NCI-H2107 treated with DMSO at 0.1 percent for 48 hours (cell line): ENCODE measurements at regions not wholly inside any gene's neighbourhood (a gene's known extent, or its start where the extent isn't known, plus 50 kb on each side); places are given as distances from the start of the nearest gene placed in this dataset.
"Not testable (repeated sequence)": the region's sequence is repeated elsewhere in the genome, so short reads cannot be mapped to it uniquely, and the experiment has no call there.

Experiments
- DNase-seq: peaks from one replicate; lab custom pipeline; 2025; ENCODE audit not compliant: unreplicated experiment; lab: John Stamatoyannopoulos, UW

- DNase-seq: no peak
Observed at GRCh38 chr13:112172641-112173251, 105.8 kb downstream of the SOX1 start.

- DNase-seq: no peak
Observed at GRCh38 chr13:112174476-112175110, 107.6 kb downstream of the SOX1 start.

- DNase-seq: no peak
Observed at GRCh38 chr13:112175162-112176075, 108.5 kb downstream of the SOX1 start.

GRCh38 chr13:112176141-112177119 lies 109.5 kb downstream of the SOX1 start:
- not testable (repeated sequence) for DNase-seq

GRCh38 chr13:112177450-112178288 lies 110.7 kb downstream of the SOX1 start:
- no peak for DNase-seq

GRCh38 chr13:112178769-112179168 lies 111.8 kb downstream of the SOX1 start:
- DNase-seq: no peak

- DNase-seq: no peak
Observed at GRCh38 chr13:112179421-112179820, 112.5 kb downstream of the SOX1 start.

GRCh38 chr13:112179995-112180394 lies 113.0 kb downstream of the SOX1 start:
- no peak for DNase-seq

- DNase-seq: peak; percentile 75
Observed at GRCh38 chr13:112181336-112182067, 114.6 kb downstream of the SOX1 start.

GRCh38 chr13:112182251-112182650 lies 115.3 kb downstream of the SOX1 start:
- no peak for DNase-seq

- no peak for DNase-seq
Observed at GRCh38 chr13:112182846-112183531, 116.0 kb downstream of the SOX1 start.

- no peak for DNase-seq
Observed at GRCh38 chr13:112183532-112184090, 116.7 kb downstream of the SOX1 start.

- no peak for DNase-seq
Observed at GRCh38 chr13:112184261-112184660, 117.3 kb downstream of the SOX1 start.

GRCh38 chr13:112184851-112185371 lies 118.0 kb downstream of the SOX1 start:
- no peak for DNase-seq

- no peak for DNase-seq
Observed at GRCh38 chr13:112185466-112185865, 118.5 kb downstream of the SOX1 start.

- no peak for DNase-seq
Observed at GRCh38 chr13:112186091-112186490, 119.1 kb downstream of the SOX1 start.

- no peak for DNase-seq
Observed at GRCh38 chr13:112187527-112188297, 120.8 kb downstream of the SOX1 start.
